DMS79 treated with DMSO at 0.1 percent for 48 hours (cell line): ENCODE measurements at regions not wholly inside any gene's neighbourhood (a gene's known extent, or its start where the extent isn't known, plus 50 kb on each side); places are given as distances from the start of the nearest gene placed in this dataset.

Experiments used
- DNase-seq: peaks from one replicate; lab custom pipeline; 2025; lab: John Stamatoyannopoulos, UW

DNA sequence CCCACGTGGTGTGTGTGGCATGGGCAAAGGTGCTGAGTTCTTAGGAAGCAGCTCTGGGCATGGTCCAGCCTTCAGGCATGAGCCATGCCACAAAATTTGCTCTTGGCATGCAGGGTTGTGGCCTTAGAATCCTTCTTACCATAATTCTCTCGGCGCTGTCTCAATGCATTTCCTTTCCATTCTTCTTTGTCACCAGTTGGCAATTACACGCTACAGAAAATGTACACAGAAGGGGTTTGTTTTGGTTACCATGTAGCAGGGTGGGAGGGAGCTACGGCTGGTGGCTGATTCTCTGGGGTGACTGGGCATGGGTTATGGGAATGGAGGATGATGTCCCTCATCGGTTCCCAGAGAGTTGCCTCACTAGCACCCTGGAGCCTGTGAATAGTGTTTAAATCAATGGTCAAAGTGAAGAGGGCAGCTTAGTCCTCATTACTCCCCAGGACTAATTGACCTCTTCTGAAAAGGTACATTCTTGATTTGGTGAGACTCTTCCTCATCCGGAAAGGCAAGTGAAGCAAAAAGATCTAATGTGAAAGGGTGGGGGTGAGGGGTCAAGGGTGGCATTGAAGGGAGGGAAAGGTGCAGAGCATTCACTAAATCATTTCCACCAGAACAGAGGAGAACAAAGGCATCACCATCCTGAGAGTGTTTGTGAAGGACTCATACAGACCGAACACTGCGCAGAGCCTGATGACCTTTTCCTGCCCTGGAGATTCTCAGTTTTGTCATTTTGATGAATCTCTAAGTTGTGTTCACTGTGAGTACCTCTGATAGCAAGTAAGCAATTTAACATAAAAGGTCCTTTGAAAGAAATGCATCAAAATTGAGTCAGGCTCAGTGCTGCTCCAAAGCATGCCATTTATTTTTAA, 199.8 kb upstream of the SFRP2 start:
- no peak for DNase-seq

DNA sequence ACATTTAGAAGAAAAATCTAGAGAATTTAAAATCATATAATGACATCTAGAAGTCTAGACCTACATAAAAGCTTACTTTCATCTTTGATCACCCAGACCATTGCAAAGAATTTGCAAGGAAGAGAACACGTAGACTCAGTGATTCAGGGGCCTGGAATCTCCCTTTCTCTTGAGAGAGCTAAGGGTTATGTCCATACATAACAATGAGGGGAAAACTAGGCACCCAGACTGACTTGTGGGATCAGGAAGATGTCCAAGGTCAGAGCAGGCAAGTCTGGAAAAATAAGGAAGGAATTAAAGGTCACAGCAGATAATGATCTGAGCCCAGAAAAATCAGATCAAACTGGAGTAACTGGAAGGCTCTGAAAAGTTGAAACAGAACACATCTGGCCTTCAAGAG, 198.4 kb upstream of the SFRP2 start:
- DNase-seq, result no peak

DNA sequence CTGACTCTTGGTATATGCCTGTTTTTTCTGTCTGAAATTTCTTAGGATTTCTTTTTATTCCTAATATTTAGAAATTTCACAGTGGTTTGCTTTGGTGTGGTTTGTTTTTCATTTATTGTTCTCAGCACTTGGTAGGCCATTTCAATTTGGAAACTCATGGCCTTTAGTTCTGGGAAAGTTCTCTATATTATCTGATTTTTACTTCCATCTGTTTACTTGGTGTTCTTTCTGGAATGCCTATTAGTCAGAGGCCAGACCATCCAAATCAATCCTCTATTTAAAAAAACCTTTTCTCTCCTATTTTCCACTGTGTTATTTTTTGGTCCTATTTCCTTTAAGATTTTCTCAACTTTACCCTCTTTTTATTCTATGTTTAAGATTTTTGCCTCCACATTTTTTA, 188.1 kb upstream of the SFRP2 start:
- DNase-seq, result no peak

- DNase-seq, result no peak
Observed at GRCh38 chr4:153974452-153974851, 185.6 kb upstream of the SFRP2 start.

DNA sequence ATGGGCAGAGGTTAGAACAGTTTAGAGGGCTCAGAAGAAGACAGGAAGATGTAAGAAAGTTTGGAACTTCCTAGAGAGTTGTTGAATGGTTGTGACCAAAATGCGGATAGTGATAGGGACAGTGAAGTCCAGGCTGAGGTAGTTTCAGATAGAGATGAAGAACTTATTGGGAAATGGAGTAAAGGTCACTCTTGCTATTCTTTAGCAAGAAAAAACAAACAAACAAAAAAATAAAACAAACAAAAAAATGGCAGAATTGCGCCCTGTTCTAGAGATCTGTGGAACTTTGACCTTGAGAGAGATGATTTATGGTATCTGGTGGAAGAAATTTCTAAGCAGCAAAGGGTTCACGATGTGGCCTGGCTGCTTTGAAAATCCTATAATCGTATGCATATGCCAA, 185.1 kb upstream of the SFRP2 start:
- no peak for DNase-seq

GRCh38 chr4:153971899-153972298, 183.0 kb upstream of the SFRP2 start:
- DNase-seq, result no peak

- DNase-seq, result no peak
Observed at GRCh38 chr4:153970169-153970568, 181.3 kb upstream of the SFRP2 start.

- no peak for DNase-seq
Observed at GRCh38 chr4:153969542-153969941, 180.7 kb upstream of the SFRP2 start.

GRCh38 chr4:153966641-153967040, 177.8 kb upstream of the SFRP2 start:
- no peak for DNase-seq

GRCh38 chr4:153963216-153963615, 174.3 kb upstream of the SFRP2 start:
- DNase-seq, result no peak

GRCh38 chr4:153962311-153963039, 173.6 kb upstream of the SFRP2 start:
- no peak for DNase-seq

- DNase-seq, result no peak
Observed at GRCh38 chr4:153955327-153955726, 166.4 kb upstream of the SFRP2 start.

GRCh38 chr4:153954654-153955053, 165.8 kb upstream of the SFRP2 start:
- DNase-seq, result no peak

DNA sequence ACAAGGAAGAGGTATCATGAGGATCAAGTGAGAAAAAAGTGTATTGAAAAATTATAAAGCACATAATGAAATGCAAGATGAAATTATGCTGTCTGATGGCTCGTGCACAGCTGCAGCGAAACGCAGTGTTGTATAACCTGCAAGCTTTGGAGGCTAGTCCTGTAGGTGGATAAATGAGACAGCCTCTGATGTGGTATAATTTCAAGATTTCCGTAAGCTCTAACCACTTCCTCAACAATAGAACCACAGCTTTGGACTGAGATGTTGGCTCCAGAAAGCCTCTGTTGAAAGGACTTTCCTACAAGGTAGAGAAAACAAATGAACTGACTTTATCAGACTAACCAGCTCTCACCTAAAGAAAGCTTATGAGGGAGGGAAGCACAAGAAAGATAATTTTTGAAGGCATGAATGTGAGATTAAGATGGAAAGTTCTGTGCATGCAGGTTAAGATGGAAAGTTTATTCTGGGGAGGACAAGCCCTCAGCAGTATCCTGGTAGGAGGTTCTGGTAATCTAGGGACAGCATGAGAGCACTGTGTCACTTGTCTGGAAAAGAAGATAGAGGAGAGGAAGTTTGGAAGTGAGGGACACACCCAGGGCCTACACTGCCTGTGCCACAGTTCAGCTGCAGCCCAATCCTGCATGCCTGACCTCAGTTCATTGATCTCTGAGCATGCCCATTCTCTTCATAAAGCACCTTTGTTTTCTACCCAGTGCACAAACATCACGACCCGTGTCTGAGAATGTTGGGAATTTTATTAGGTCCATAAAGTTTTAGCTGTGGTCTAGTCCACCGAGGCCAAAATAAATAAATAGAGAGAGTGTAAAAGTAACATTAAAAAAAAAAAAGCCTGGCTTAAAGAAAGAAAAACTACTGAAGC, 161.5 kb upstream of the SFRP2 start:
- no peak for DNase-seq

DNA sequence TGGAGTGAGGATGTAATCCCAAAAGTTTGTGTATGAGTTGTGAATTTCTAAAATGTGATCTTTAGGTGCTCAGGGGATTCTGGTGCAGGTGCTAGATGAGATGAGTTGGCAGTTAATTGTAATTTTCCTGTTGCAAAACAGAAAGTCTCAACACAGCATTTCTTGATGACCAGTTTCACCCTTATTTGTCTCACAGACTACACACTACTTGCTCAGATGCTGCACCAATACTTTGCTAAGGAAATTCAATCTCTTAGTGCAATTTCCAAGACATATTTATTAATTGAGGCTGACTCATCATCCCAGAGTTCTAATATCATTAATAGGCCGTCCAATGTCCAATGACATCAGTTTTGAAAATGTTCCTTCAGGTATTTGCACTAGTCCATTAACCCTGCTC, 159.2 kb upstream of the SFRP2 start:
- no peak for DNase-seq

DNA sequence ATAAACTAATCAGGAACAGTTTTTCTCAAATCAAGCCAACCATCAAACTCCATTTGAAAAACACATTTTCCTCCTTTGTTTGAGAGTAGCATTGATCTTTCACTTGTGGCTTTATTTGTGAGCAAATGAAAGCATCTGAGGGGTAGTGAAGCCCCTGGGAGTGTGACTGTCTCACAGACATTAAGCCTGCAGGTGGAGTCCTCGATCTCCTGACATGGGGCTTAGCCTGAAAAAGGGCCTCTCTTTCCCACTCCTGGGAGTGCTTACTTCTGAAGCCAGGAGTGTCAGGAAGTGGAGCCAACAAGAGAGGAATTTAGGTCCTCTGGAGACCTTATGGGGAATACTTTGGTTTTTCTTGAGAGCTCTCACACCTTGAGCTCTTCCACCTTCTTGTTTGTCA, 158.2 kb upstream of the SFRP2 start:
- no peak for DNase-seq

DNA sequence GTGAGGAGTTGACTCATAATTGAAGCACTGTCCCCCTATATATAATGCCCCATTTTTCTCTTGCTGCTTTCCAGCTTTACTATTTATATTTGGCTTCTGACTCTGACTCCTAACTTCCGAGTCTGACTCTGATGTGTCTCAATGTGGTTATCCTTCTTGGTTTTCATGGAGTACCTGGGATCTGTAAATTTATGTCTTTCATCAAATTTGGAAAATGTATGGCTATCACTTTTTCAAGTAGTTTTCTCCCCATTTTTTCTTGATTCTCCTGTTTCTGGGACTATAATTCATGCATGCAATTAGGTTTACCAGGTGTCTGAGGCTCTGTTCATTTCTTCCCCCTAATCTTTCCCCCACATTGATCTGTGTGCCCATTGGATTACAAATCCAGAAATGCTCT, 156.8 kb upstream of the SFRP2 start:
- no peak for DNase-seq

GRCh38 chr4:153943738-153944415, 155.0 kb upstream of the SFRP2 start:
- no peak for DNase-seq

GRCh38 chr4:153940916-153941315, 152.0 kb upstream of the SFRP2 start:
- no peak for DNase-seq

DNA sequence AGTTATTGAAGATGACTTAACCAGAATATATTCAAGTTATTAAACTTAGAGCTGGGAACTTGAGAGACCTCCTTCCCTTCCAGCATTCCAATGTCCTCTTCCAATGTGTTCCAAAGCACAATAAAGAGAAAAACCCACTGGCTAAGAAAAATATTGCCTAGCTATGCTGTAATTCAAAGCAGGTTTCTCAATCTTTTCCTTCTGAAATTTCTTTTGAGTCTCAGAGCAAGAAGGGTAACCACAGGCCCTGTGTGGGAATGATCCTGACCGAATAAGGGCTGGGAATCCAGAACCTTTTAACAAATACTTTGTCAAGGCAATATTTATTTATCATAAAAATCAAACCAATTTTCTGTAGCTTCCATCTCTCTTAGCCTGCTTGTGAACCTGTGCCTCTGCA, 150.7 kb upstream of the SFRP2 start:
- DNase-seq, result no peak

DNA sequence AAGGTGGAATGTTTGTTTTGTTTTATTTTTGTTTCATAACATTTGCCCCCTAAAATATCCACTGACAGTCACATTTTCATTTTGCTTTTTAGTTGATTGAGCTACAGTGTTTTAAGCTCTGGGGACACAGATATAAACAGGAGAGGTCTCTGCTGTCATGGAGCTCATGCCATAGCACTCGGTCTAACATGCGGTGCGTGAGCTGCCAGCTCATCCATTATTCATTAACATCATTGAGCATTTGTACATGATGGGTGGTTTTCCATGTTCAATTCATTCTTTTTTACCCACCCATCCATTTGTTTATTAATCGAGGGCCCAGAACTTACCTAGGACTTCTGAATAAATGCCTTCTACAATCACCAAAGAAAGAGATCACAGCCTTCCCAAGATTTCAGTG, 150.1 kb upstream of the SFRP2 start:
- DNase-seq, result no peak

- no peak for DNase-seq
Observed at GRCh38 chr4:153937289-153937688, 148.4 kb upstream of the SFRP2 start.
